Endothelial cell (in vitro differentiated cells): ENCODE measurements at regions not wholly inside any gene's neighbourhood (a gene's known extent, or its start where the extent isn't known, plus 50 kb on each side); places are given as distances from the start of the nearest gene placed in this dataset.

Experiments used
- DNase-seq: peaks from one replicate; pipeline ENCODE4 v3.0.0; 2021; ENCODE audit warnings: low spot score
- H3K27ac Mint-ChIP-seq: one replicate; pipeline ENCODE4 v1.8.0; 2021; ENCODE audit warnings: mixed read lengths, inconsistent platforms; ENCODE audit not compliant: unreplicated experiment
- H3K27me3 Mint-ChIP-seq: one replicate; pipeline ENCODE4 v1.8.0; 2021; ENCODE audit warnings: mild to moderate bottlenecking, moderate library complexity, mixed read lengths, inconsistent platforms; ENCODE audit not compliant: unreplicated experiment
- H3K36me3 Mint-ChIP-seq: one replicate; pipeline ENCODE4 v1.8.0; 2021; ENCODE audit warnings: mild to moderate bottlenecking, low read depth, mixed read lengths, inconsistent platforms; ENCODE audit not compliant: unreplicated experiment
- H3K4me1 Mint-ChIP-seq: one replicate; pipeline ENCODE4 v1.8.0; 2021; ENCODE audit warnings: mild to moderate bottlenecking, mixed read lengths, inconsistent platforms; ENCODE audit not compliant: unreplicated experiment
- H3K4me3 Mint-ChIP-seq: one replicate; pipeline ENCODE4 v1.8.0; 2021; ENCODE audit warnings: mild to moderate bottlenecking, mixed read lengths, inconsistent platforms; ENCODE audit not compliant: unreplicated experiment
- H3K9me3 Mint-ChIP-seq: one replicate; pipeline ENCODE4 v1.8.0; 2021; ENCODE audit warnings: mixed read lengths, inconsistent platforms; ENCODE audit not compliant: unreplicated experiment
- CTCF ChIP-seq: fragments of 200-600 bp; sonication (generic); IDR thresholded peaks from one replicate; pipeline ENCODE4 v1.5.0; 2021; ENCODE audit warnings: antibody characterized with exemption; ENCODE audit not compliant: unreplicated experiment

- no peak for DNase-seq
- Mint-ChIP-seq H3K4me1 (no peaks in the 10 kb centered on the region), H3K36me3 (no peaks in the 10 kb centered on the region), H3K27me3 (no peaks in the 10 kb centered on the region), H3K27ac (no peak overlapping the region), H3K4me3 (no peak overlapping the region), H3K9me3 (no peaks in the 10 kb centered on the region)
- TF ChIP-seq CTCF: no peak
Measured at GRCh38 chr4:170729897-170730296, 640.1 kb upstream of the AADAT start.

- H3K9me3 Mint-ChIP-seq: no peaks in the 10 kb centered on the region
- no peak overlapping the region for H3K27ac Mint-ChIP-seq
- no peak overlapping the region for H3K4me3 Mint-ChIP-seq
- H3K4me1 Mint-ChIP-seq: no peaks in the 10 kb centered on the region
- no peaks in the 10 kb centered on the region for H3K36me3 Mint-ChIP-seq
- no peak for TF ChIP-seq CTCF
- DNase-seq: no peak
- H3K27me3 Mint-ChIP-seq: no peaks in the 10 kb centered on the region
Measured at GRCh38 chr4:170729236-170729635, 639.5 kb upstream of the AADAT start.

- no peaks in the 10 kb centered on the region for H3K9me3 Mint-ChIP-seq
- no peak overlapping the region for H3K27ac Mint-ChIP-seq
- no peaks in the 10 kb centered on the region for H3K4me1 Mint-ChIP-seq
- DNase-seq: no peak
- H3K36me3 Mint-ChIP-seq: no peaks in the 10 kb centered on the region
- TF ChIP-seq CTCF: no peak
- H3K27me3 Mint-ChIP-seq: no peaks in the 10 kb centered on the region
- H3K4me3 Mint-ChIP-seq: no peak overlapping the region
Measured at GRCh38 chr4:170724191-170724590, 634.4 kb upstream of the AADAT start.

- H3K36me3 Mint-ChIP-seq: no peaks in the 10 kb centered on the region
- no peaks in the 10 kb centered on the region for H3K9me3 Mint-ChIP-seq
- H3K4me1 Mint-ChIP-seq: no peaks in the 10 kb centered on the region
- DNase-seq: no peak
- no peaks in the 10 kb centered on the region for H3K27me3 Mint-ChIP-seq
- H3K27ac Mint-ChIP-seq: no peak overlapping the region
- no peak overlapping the region for H3K4me3 Mint-ChIP-seq
- no peak for TF ChIP-seq CTCF
Measured at GRCh38 chr4:170723171-170723570, 633.4 kb upstream of the AADAT start.

GRCh38 chr4:170721812-170722373 lies 632.1 kb upstream of the AADAT start:
- Mint-ChIP-seq H3K4me1 (no peaks in the 10 kb centered on the region), H3K36me3 (no peaks in the 10 kb centered on the region), H3K9me3 (no peaks in the 10 kb centered on the region), H3K27ac (no peak overlapping the region), H3K4me3 (no peak overlapping the region), H3K27me3 (no peaks in the 10 kb centered on the region)
- TF ChIP-seq CTCF: no peak
- DNase-seq: no peak
